NB4 (cell line): ENCODE measurements at regions not wholly inside any gene's neighbourhood (a gene's known extent, or its start where the extent isn't known, plus 50 kb on each side); places are given as distances from the start of the nearest gene placed in this dataset.

Experiments used
- DNase-seq: peaks from one replicate; pipeline ENCODE4 v3.0.0; 2010; ENCODE audit warnings: low read depth
- H3K4me3 ChIP-seq: one replicate; pipeline ENCODE4 v1.5.1; 2011; ENCODE audit warnings: mild to moderate bottlenecking, low read depth, low read length, moderate library complexity
- MYC ChIP-seq: IDR thresholded peaks from 2 replicates; pipeline ENCODE4 v1.6.1; 2011; ENCODE audit warnings: low read depth, low read length
- POLR2A ChIP-seq: IDR thresholded peaks from 2 replicates; pipeline ENCODE4 v1.6.1; 2011; ENCODE audit warnings: mild to moderate bottlenecking; ENCODE audit not compliant: insufficient read length; ENCODE audit errors: extremely low read depth
- TF ChIP-seq, protein P1 (sequence below): IDR thresholded peaks from one replicate; pipeline ENCODE4 v1.5.1; 2012; ENCODE audit warnings: low read depth, low read length
- TF ChIP-seq, protein P2 (sequence below): IDR thresholded peaks from 2 replicates; pipeline ENCODE4 v1.6.1; 2011; ENCODE audit warnings: low read depth, low read length

- no peak overlapping the region for H3K4me3 ChIP-seq
- no peak for TF ChIP-seq POLR2A
- TF ChIP-seq, protein P1, sequence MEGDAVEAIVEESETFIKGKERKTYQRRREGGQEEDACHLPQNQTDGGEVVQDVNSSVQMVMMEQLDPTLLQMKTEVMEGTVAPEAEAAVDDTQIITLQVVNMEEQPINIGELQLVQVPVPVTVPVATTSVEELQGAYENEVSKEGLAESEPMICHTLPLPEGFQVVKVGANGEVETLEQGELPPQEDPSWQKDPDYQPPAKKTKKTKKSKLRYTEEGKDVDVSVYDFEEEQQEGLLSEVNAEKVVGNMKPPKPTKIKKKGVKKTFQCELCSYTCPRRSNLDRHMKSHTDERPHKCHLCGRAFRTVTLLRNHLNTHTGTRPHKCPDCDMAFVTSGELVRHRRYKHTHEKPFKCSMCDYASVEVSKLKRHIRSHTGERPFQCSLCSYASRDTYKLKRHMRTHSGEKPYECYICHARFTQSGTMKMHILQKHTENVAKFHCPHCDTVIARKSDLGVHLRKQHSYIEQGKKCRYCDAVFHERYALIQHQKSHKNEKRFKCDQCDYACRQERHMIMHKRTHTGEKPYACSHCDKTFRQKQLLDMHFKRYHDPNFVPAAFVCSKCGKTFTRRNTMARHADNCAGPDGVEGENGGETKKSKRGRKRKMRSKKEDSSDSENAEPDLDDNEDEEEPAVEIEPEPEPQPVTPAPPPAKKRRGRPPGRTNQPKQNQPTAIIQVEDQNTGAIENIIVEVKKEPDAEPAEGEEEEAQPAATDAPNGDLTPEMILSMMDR = no peak
- no peak for DNase-seq
These were observed 444.0 kb upstream of the MGMT start for GRCh38 chr10:129023082-129023481.

- DNase-seq = no peak
- TF ChIP-seq, protein P1 = no peak
- TF ChIP-seq POLR2A (no peak), MYC (no peak)
- TF ChIP-seq, protein P2, sequence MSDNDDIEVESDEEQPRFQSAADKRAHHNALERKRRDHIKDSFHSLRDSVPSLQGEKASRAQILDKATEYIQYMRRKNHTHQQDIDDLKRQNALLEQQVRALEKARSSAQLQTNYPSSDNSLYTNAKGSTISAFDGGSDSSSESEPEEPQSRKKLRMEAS = no peak
- no peak overlapping the region for H3K4me3 ChIP-seq
These were observed 443.0 kb upstream of the MGMT start for GRCh38 chr10:129024046-129024445.

DNA sequence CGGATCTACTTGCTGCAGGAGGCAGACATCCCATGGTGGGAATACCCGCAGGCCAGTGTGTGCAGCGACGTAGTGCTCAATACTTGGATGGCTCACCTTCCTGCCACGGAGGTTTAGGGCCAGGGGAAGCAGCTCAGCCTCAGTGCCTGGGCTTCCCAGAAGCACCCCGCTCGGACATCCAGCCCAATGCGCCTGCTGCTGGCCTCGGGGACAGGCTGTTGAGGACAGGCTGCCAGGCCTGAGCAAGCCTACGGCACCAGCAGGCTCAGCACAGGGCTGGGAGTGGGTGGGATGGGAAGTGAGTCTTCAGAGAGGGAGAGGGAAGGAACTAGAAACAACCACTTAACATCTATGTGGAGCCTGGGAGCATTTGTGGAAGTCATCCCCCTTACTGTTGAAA, 441.3 kb upstream of the MGMT start:
- H3K4me3 ChIP-seq = no peak overlapping the region
- TF ChIP-seq POLR2A = no peak
- TF ChIP-seq, protein P2 = no peak
- TF ChIP-seq MYC = no peak
- no peak for DNase-seq

DNA sequence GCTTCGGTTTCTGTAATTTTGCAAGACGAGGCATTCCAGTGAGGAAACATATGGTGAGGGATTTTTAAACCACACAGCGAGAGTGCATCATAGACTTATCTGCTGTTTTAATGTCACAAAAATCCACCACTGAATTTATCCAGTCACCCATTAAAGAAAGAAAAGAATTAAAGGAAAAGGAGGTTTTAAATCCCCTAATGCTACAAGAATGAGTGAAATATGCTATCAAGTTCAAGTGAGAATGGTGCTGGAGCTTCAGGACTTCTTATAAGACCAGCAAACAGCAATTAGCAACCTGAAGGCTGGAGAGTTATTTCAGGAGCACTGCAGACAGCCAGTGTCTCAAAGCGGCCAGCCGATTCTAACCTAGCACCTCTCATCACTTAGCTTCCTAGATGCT, 439.1 kb upstream of the MGMT start:
- TF ChIP-seq, protein P2 = no peak
- TF ChIP-seq, protein P1 = no peak
- TF ChIP-seq POLR2A = no peak
- TF ChIP-seq MYC = no peak

GRCh38 chr10:129028451-129028850, 438.6 kb upstream of the MGMT start:
- DNase-seq = no peak
- TF ChIP-seq POLR2A (no peak), MYC (no peak)
- TF ChIP-seq, protein P2 = no peak
- TF ChIP-seq, protein P1 = no peak
- H3K4me3 ChIP-seq = no peak overlapping the region

More for the DNA sequence above, 439.1 kb upstream of the MGMT start:
- no peak overlapping the region for H3K4me3 ChIP-seq
- no peak for DNase-seq

DNA sequence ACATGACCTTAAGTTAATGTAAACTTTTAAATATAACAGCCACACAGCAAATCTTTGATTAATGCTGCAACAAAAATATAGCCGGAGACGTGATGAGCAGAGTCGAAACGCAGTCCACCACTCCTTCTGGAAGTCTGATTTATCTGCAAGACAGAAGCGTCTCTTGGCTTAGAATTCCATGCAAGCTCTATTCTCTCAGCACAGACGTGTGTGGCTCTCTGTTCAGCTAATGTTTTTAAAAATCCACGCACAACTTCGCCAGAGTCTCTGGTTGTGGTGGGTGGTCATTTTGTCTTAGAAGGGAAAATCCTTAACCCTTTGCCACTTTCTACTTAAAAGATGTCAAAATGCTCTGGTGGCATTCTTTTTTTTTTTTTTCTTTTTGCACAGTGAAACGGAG, 438.0 kb upstream of the MGMT start:
- no peak for DNase-seq
- TF ChIP-seq, protein P2 = no peak
- no peak for TF ChIP-seq POLR2A
- no peak for TF ChIP-seq MYC
- TF ChIP-seq, protein P1 = no peak
- no peak overlapping the region for H3K4me3 ChIP-seq
